ENCODE measurements at regions not wholly inside any gene's neighbourhood (a gene's known extent, or its start where the extent isn't known, plus 50 kb on each side); places are given as distances from the start of the nearest gene placed in this dataset.

DNA sequence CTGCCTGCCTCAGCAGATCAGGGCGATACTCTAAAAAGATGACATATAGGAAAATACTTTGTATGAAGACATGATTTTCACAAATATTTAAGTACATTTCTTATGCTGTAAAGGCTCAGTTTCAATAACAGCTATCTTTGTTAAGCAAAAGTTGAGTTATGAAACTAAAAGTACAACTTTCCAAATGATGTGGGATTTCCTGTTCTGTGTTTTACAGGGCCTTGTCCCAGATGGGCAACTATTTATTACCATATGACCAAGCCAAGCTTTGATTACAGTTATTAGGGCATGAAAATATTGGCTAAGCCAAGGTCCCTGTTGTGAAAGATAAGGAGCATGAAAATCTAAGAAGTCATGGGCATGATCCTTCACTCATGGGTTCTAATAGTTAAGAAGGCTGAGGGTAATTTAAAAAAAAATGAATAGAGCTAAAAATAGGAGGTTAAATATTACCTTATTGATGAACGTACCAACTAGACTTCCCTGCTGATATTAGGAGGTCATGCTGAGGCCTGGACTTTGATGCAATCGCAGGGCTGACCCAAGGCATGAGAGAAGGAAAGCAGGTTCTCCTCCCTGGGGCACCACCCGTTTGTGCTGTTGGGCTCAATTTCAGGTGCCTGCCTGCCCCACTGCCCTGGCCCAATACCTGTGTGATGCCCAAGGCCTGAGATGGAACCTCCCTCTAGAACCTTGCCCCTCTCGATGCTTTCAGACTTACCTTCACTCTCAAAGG, 294.4 kb upstream of the PRDM1 start:
- DNase-seq = no peak
- Histone ChIP-seq H3K27me3 (no peaks in the 10 kb centered on the region), H3K9me3 (no peaks in the 10 kb centered on the region), H3K36me3 (no peaks in the 10 kb centered on the region), H3K4me3 (no peak overlapping the region)

DNA sequence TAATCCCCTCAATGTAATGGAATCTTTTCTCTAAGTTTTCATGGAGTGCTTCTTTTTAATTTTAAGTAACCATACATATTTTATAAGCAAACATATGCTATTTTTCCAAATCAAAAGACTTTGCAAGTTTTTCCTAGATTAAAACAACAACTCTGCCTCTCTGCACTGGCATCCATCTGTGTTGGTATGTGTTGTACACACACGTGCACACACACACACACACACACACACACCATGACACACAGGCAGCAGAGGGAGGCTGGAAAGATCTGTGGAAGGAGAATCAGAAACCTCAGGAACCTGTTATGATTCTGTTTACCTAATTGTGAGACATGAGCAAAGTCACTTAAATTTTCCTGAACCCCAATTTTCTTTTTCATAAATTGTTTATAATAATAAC, 295.0 kb upstream of the PRDM1 start:
- H3K27me3 ChIP-seq = no peaks in the 10 kb centered on the region
- H3K9me3 ChIP-seq = no peaks in the 10 kb centered on the region
- no peaks in the 10 kb centered on the region for H3K36me3 ChIP-seq
- DNase-seq = no peak
- no peak overlapping the region for H3K4me3 ChIP-seq

DNA sequence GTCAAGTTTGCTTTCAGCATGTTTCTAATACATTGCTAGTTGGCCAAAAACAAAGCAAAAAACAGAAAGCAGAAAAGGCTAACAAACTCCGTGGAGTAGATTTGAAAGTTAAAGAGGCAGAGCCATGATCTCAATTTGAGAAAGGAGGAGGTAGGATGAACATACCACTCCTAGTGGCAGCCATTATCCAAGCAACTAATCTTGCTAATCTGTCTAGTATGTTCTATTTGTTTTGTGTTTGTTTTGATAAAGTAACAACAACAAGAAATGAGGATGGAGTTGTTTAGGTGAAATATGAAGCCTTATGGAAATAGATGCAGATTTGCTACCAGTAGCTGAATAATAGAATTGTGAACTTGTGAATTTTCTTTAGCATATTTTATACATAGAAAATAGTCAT, 295.5 kb upstream of the PRDM1 start:
- Histone ChIP-seq H3K36me3 (no peaks in the 10 kb centered on the region), H3K27me3 (no peaks in the 10 kb centered on the region), H3K9me3 (no peaks in the 10 kb centered on the region), H3K4me3 (no peak overlapping the region)
- no peak for DNase-seq

DNA sequence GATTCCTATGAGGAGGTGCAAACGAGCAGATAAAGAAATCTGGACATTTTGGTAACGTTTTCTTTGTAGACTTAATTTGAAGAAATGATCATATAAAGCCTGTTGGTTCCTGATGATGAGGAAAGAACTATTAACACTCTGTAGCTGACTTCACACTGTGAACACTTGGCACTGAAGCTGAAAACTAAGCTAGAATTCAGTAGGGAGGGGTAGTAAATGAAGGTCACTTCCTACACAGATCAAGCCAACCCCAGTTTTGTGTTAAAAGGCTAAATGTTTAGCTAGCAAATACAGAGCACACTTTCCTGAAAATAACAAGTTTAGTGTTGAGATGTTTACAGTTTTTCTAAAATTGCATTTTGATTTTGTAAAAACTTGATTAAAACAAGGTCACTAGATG, 296.2 kb upstream of the PRDM1 start:
- no peak for DNase-seq
- H3K9me3 ChIP-seq = no peaks in the 10 kb centered on the region
- H3K27me3 ChIP-seq = no peaks in the 10 kb centered on the region
- no peaks in the 10 kb centered on the region for H3K36me3 ChIP-seq
- H3K4me3 ChIP-seq = no peak overlapping the region

DNA sequence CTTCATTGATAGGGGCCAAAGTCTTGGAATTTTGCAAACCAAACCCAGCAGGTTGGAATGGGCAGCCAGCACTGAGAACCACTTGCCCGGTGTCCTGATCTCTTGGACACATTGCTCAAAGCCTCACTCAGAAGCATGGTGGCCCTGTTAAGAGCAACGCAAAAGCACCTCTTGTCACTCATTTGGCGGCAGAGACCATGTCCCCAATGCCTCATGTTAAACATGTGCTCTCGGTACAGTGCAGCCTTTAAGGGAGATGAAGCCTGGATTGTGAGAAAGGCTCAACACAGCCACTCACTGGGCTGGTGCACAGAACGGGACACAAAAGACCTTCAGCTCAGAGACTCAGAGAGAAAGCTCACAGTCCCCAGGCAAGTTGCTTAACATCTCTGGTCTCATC, 298.4 kb upstream of the PRDM1 start:
- H3K9me3 ChIP-seq = no peaks in the 10 kb centered on the region
- no peak overlapping the region for H3K4me3 ChIP-seq
- H3K36me3 ChIP-seq = no peaks in the 10 kb centered on the region
- H3K27me3 ChIP-seq = no peaks in the 10 kb centered on the region
- no peak for DNase-seq

DNA sequence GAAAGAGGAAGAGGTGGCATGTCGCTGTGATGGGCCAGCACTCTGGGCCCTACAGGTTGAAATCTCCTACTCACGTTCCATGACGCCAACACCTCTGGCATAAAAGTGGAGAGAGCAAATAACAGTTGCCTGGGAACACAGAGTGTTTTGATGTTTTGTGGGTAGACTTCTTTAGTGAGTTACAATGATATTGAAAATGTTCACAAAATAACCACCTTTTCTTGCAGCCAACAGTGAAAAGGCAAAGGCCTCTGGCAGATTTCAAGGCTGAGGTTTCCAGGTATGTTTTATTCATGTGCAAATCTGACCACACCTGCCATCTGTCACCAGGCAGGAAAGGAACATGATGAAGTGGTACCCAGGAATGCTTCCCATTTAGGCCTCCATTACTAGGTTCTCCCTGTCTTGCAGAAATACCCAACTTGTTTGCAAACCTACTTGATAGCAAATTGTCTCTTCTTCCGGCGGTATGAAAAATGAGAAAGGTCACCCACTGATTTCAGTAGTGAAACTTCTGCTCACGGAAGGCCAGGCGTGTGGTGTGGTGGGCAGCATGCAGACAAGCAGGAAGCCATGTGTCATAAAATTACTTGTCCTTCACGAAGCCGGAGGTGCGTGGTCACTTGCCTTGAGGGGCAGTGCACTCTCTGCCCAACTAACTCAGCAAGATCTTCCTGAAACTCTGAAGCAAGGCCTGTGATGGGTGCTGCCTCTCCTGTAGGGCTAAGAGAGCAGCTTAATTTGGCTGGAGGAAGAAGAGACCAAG, 299.1 kb upstream of the PRDM1 start:
- DNase-seq = no peak
- no peaks in the 10 kb centered on the region for H3K27me3 ChIP-seq

DNA sequence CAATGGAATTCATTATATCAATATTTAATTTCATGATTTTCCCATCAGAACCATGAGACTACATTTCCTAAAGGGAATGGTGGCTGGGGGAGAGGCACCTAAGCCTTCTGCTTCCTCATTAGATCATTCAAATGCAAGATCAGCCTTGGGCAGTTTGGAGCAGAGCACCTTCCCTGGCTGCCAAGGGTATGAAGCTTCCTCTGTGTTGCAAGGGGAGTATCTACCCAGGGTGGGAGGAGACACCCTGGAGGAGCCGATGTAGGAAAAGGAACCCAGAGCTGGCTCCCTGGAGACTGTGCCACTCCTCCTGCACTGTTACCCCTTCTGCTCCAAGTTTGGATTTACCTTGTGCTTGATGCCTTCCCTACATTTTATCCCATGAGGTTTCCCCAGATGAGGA, 299.7 kb upstream of the PRDM1 start:
- DNase-seq = no peak
- no peaks in the 10 kb centered on the region for H3K27me3 ChIP-seq
- H3K36me3 ChIP-seq = no peaks in the 10 kb centered on the region
- no peak overlapping the region for H3K4me3 ChIP-seq
- H3K9me3 ChIP-seq = no peaks in the 10 kb centered on the region

More for the DNA sequence above, 299.1 kb upstream of the PRDM1 start:
- H3K4me3 ChIP-seq = no peak overlapping the region
- no peaks in the 10 kb centered on the region for H3K36me3 ChIP-seq
- no peaks in the 10 kb centered on the region for H3K9me3 ChIP-seq

DNA sequence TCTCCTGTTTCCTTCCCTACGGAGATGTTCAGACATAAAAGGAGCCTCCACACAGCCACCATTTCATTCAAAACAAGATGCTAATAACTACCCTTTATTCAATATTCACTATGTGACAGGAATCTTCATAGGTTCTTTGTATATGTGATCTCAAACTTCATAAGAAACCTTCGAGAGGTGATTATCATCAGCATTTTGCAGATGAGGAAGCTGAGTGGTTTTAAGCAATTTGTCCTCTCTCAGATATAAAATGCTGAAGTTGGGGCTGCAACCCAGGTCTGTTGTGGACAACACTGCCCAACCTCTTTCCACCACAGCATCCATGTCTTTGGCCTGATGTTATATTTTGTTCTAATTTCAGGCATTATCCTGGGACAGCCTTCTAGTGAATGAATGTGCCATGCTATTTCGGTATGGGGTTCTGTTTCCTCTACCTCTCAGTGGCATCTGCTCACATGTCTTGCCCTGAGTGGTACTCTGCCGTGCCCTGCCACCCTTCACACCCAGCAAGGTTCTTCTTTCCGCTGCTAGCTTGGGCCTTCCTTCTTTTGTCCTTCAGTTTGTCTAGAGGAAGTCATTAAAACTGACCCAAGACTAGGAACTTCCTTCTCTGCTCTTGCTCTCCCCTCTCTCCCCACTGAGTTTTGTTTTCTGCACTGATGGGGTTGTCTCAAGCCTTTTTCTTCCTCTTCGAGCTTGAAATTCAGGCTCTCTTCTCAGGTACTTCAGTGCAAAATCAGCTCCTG, 300.9 kb upstream of the PRDM1 start:
- DNase-seq = no peak
- no peak overlapping the region for H3K4me3 ChIP-seq
- H3K27me3 ChIP-seq = no peaks in the 10 kb centered on the region
- no peaks in the 10 kb centered on the region for H3K36me3 ChIP-seq
- H3K9me3 ChIP-seq = no peaks in the 10 kb centered on the region

DNA sequence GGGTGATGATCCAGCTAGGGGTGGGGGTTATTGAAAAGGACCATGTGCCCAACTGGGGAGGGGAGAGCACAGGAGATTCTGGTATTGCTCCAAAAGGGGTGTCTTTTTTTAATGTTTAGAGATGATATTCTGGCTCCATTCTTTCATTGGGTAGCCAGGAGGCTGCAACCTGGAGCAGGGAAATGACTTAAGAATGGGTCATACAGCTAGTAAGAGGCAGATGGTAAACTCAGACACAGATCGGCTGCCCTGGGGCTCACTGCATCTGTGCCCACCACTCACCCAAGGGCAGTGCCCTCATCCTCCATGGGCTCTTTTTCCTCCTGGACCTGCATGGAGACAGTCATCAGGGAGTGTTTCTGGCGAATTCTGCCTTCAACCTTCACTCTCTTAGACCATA, 302.0 kb upstream of the PRDM1 start:
- no peak overlapping the region for H3K4me3 ChIP-seq
- no peaks in the 10 kb centered on the region for H3K9me3 ChIP-seq
- H3K36me3 ChIP-seq = no peaks in the 10 kb centered on the region
- DNase-seq = no peak
- H3K27me3 ChIP-seq = no peaks in the 10 kb centered on the region

DNA sequence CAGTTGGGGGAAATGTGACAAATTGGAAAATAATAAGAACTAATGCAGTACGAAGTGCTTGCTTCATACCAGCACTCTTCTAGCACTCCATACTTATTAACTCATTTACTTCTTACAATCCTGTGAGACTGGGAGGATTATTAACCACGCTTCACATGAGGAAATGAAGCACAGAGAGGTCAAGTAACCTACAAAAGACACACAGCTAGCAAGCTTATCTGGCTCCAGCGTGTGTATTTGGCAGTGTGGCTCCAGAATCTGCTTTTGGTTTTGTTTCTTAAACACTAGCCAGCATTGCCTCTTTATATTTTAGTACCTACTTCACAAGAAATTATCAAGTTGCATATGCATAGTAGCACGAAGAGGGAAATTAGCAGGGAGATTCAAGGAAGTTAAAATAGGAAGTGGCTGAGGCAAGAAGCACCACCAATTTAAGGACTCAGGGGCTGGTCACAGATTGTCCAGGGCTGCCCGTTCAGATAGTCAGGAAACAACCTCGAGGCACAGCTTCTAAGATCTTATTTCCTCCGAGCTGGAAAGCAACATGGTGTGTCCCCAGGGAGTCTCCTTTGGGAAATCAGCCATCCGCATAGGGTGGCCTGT, 302.7 kb upstream of the PRDM1 start:
- H3K9me3 ChIP-seq = no peaks in the 10 kb centered on the region
- no peaks in the 10 kb centered on the region for H3K27me3 ChIP-seq
- no peaks in the 10 kb centered on the region for H3K36me3 ChIP-seq
- no peak for DNase-seq
- H3K4me3 ChIP-seq = no peak overlapping the region

DNA sequence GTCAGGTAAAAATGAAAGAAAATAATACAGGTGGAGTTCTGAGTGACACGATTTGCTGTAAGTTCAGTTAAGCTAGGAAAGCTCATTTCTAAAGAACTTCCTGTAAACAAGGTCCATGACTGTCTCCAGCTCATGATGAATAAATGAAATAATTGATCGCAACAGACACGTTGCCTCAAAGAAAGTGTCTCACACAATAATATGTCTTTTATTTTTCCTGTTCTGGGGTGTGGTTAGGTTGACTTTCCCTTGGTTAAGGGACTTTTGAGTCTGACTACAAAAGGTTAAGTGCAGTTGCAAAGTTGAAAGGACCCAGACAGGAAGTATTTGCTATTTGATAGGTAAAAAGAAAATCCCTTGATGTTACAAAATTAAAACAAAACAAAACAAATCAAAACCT, 304.2 kb upstream of the PRDM1 start:
- Histone ChIP-seq H3K27me3 (no peaks in the 10 kb centered on the region), H3K36me3 (no peaks in the 10 kb centered on the region), H3K4me3 (no peak overlapping the region), H3K9me3 (0 out of 2 replicates have a peak, but pooled peaks cover 1% of the 10 kb centered on the region)
- DNase-seq = no peak

DNA sequence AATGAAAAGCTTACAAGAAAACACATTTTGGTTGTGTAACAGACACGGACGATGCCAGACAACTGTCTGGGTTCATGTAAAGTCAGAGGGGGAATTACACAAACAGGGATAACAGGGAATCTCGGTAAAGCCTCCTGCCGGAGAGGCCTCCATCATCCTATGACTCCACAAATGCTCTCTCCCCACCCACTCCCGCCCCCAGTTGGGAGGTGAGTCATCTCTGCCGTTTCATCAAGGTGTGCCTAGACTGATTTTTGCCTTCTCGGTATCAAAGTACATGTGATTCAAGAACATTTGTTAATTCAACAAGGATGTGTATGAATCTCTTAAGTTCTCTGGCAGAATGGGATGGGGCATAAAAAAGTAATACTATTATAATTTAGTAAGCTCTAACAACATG, 304.9 kb upstream of the PRDM1 start:
- no peak overlapping the region for H3K4me3 ChIP-seq
- DNase-seq = no peak
- no peaks in the 10 kb centered on the region for H3K27me3 ChIP-seq
- H3K9me3 ChIP-seq = 0 out of 2 replicates have a peak, but pooled peaks cover 1% of the 10 kb centered on the region
- no peaks in the 10 kb centered on the region for H3K36me3 ChIP-seq

DNA sequence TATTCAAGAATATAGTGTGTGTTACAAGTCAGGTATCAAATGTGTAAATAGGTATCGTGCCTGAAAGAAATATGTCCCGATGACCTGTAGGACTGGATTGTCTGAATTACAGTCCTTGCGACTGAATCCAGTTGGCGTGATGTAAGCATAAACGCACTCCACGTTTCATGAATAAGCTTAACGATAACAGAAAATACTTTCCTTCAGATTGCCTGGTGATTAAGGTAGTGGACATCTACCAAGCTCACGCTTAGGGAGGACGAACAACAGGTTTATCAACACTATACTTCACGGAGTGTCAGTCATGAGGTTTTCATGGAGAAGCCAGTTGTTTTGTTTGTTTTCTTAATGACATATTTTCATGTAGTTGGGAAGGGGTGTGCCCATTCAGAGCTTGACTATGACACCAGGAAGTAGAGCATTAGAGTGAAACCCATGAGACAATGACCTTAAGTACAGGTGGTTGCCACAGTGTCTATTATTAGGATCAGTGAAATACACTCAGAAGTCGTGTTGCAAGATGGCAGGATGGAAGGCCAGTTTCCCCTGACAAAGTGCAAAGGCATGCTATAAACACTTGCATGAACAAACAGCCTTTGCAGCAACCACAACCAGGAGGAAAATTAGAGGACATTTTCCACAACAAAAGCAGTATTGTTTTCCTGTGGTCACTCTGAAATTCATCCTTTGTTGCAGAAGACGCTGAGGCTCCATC, 305.8 kb upstream of the PRDM1 start:
- Histone ChIP-seq H3K27me3 (no peaks in the 10 kb centered on the region), H3K4me3 (no peak overlapping the region), H3K9me3 (peaks cover 4% of the 10 kb centered on the region; the same call in 1 of the 2 replicates), H3K36me3 (no peaks in the 10 kb centered on the region)
- DNase-seq = no peak

DNA sequence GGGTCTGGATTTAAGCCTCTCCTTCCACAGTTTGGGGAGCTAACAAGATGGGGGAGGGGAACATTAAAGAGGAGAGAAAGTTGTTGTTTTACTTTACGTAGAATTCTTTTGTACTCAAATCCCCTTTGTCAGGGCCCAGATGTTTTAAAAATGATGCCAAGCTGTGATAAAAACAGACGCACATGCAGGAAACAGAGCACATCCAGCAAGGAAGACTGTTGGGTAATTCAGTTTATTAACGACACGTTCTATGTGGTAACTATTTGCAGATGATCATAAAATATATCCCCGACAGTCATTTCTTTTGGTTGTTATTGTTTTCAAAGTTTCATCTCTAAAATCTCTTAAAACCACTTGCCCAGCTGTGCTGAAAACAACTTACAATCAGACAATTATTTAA, 307.0 kb upstream of the PRDM1 start:
- peaks cover 10% of the 10 kb centered on the region; the same call in 1 of the 2 replicates for H3K9me3 ChIP-seq
- no peak for DNase-seq
- H3K4me3 ChIP-seq = no peak overlapping the region
- H3K36me3 ChIP-seq = no peaks in the 10 kb centered on the region
- no peaks in the 10 kb centered on the region for H3K27me3 ChIP-seq

DNA sequence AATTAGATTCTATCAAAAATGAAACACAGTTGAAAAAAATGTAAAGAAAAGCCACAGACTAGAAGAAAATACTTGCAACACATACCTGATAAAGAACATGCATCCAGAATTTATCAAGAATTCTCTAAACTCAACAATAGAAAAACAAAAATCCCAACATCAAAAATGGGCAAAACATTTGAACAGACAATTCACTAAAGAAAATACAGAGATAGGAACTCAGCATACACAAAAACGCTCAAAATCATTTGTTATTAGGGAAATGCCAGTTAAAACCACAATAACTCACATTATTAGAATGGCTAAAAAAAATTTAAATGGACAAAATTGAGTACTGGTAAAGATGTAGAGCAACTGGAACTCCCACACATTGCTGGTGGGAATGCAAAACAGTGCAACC, 311.0 kb upstream of the PRDM1 start:
- H3K9me3 ChIP-seq = peaks cover 10% of the 10 kb centered on the region; the same call in 1 of the 2 replicates

DNA sequence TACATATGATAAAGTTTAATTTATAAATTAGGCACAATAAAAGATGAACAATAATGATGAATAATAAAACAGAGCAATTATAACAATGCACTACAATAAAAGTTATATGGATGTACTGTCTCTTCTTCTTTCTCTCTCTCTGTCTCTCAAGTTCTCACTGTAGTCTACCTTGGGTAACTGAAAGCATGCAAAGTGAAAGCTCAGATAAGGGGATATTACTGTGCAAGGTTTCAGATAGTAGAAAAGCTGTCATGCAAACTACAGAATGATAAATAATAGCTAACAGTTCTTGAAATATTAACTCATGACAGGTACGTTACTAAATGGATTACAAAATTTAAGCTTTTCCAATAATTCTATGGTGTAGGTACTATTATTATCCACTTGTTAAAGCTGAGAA, 311.9 kb upstream of the PRDM1 start:
- Histone ChIP-seq H3K27me3 (no peaks in the 10 kb centered on the region), H3K9me3 (peaks cover 10% of the 10 kb centered on the region; the same call in 1 of the 2 replicates), H3K4me3 (no peak overlapping the region), H3K36me3 (no peaks in the 10 kb centered on the region)
- no peak for DNase-seq

More for the DNA sequence above, 311.0 kb upstream of the PRDM1 start:
- DNase-seq = no peak
- H3K36me3 ChIP-seq = no peaks in the 10 kb centered on the region
- H3K27me3 ChIP-seq = no peaks in the 10 kb centered on the region
- H3K4me3 ChIP-seq = no peak overlapping the region
